Hepatocyte (in vitro differentiated cells): ENCODE measurements at regions not wholly inside any gene's neighbourhood (a gene's known extent, or its start where the extent isn't known, plus 50 kb on each side); places are given as distances from the start of the nearest gene placed in this dataset.

Experiments used
- DNase-seq: peaks from one replicate; pipeline ENCODE4 v3.0.0-alpha.2; 2016; ENCODE audit warnings: low spot score
- H2AFZ ChIP-seq: fragments of 200-600 bp; sonication (generic); 2 replicates; pipeline ENCODE4 v1.6.0; 2016; ENCODE audit warnings: antibody characterized with exemption, mild to moderate bottlenecking
- H3K27ac ChIP-seq: fragments of 200-600 bp; sonication (generic); 2 replicates; pipeline ENCODE4 v1.5.1; 2016; ENCODE audit warnings: mild to moderate bottlenecking
- H3K27me3 ChIP-seq: fragments of 200-600 bp; sonication (generic); 2 replicates; pipeline ENCODE4 v1.6.1; 2016
- H3K36me3 ChIP-seq: fragments of 200-600 bp; sonication (generic); replicated peaks from 2 replicates; pipeline ENCODE4 v1.5.1; 2016; ENCODE audit warnings: low read depth; ENCODE audit not compliant: insufficient read depth
- H3K4me1 ChIP-seq: fragments of 200-600 bp; sonication (generic); 2 replicates; pipeline ENCODE4 v1.5.1; 2016; ENCODE audit warnings: mild to moderate bottlenecking, moderate library complexity; ENCODE audit not compliant: insufficient read depth
- H3K4me2 ChIP-seq: fragments of 200-600 bp; sonication (generic); 2 replicates; pipeline ENCODE4 v1.6.0; 2016
- H3K4me3 ChIP-seq: fragments of 200-600 bp; sonication (generic); 2 replicates; pipeline ENCODE4 v1.5.1; 2016; ENCODE audit warnings: mild to moderate bottlenecking
- H3K79me2 ChIP-seq: fragments of 200-600 bp; sonication (generic); 2 replicates; pipeline ENCODE4 v1.6.0; 2017; ENCODE audit warnings: mild to moderate bottlenecking
- H3K9me2 ChIP-seq: fragments of 200-600 bp; sonication (generic); replicated peaks from 2 replicates; pipeline ENCODE4 v1.6.0; 2017; ENCODE audit warnings: mild to moderate bottlenecking; ENCODE audit not compliant: insufficient read depth
- H3K9me3 ChIP-seq: fragments of 200-600 bp; sonication (generic); 2 replicates; pipeline ENCODE4 v1.5.1; 2016; ENCODE audit warnings: low read depth, mild to moderate bottlenecking
- H4K20me1 ChIP-seq: fragments of 200-600 bp; sonication (generic); 2 replicates; pipeline ENCODE4 v1.6.0; 2016; ENCODE audit warnings: mild to moderate bottlenecking; ENCODE audit not compliant: insufficient read depth, poor library complexity, severe bottlenecking
- EZH2 ChIP-seq: fragments of 200-600 bp; sonication (generic); IDR thresholded peaks from 2 replicates; pipeline ENCODE4 v1.6.1; 2016; ENCODE audit warnings: antibody characterized with exemption, mild to moderate bottlenecking, borderline replicate concordance
- EZH2phosphoT487 ChIP-seq: fragments of 200-600 bp; sonication (generic); IDR thresholded peaks from one replicate; pipeline ENCODE4 v1.6.1; 2018; ENCODE audit warnings: antibody characterized with exemption, mild to moderate bottlenecking, low read depth, moderate library complexity; ENCODE audit not compliant: unreplicated experiment, severe bottlenecking
- WGBS: methylation state at CpG from one replicate; pipeline ENCODE4 v1.1.6; 2016; ENCODE audit warnings: low lambda C conversion rate; ENCODE audit errors: missing lambda C conversion rate; 5-methylcytosine and 5-hydroxymethylcytosine counted together
- TF ChIP-seq, protein P1 (sequence below): fragments of 200-600 bp; sonication (generic); IDR thresholded peaks from 2 replicates; pipeline ENCODE4 v1.5.1; 2016; ENCODE audit warnings: antibody characterized with exemption, mild to moderate bottlenecking; ENCODE audit not compliant: poor library complexity

DNA sequence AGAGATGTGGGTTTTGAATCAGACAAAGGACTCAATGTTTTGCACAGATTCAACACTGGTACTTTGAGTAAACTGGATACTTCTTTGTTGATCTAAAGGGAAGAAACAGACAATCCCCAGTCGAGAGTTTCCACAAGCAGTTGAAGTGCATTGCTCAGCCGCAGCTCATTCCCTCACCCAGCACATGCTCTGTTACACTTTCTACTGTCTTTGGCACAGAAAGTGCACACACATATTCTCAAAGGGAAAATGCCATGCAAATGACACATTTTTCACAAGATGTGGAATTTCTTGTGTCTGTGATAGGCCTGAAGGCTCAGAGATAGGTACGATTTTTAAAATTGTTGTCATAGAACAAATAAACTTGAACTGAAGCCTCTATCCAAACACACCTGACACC lies 258.9 kb upstream of the TRIB2 start:
- Histone ChIP-seq H3K27me3 (no peaks in the 10 kb centered on the region), H3K4me3 (no peak overlapping the region), H3K4me1 (no peaks in the 10 kb centered on the region), H3K27ac (no peak overlapping the region), H3K79me2 (no peaks in the 10 kb centered on the region), H2AFZ (no peak overlapping the region), H4K20me1 (no peaks in the 10 kb centered on the region), H3K4me2 (no peak overlapping the region), H3K36me3 (no peaks in the 10 kb centered on the region), H3K9me3 (no peaks in the 10 kb centered on the region), H3K9me2 (no peaks in the 10 kb centered on the region)
- 76% methylated on average over 3 of the region's 3 CpGs for WGBS
- DNase-seq: no peak
- no peak for TF ChIP-seq EZH2phosphoT487
- TF ChIP-seq, protein P1, sequence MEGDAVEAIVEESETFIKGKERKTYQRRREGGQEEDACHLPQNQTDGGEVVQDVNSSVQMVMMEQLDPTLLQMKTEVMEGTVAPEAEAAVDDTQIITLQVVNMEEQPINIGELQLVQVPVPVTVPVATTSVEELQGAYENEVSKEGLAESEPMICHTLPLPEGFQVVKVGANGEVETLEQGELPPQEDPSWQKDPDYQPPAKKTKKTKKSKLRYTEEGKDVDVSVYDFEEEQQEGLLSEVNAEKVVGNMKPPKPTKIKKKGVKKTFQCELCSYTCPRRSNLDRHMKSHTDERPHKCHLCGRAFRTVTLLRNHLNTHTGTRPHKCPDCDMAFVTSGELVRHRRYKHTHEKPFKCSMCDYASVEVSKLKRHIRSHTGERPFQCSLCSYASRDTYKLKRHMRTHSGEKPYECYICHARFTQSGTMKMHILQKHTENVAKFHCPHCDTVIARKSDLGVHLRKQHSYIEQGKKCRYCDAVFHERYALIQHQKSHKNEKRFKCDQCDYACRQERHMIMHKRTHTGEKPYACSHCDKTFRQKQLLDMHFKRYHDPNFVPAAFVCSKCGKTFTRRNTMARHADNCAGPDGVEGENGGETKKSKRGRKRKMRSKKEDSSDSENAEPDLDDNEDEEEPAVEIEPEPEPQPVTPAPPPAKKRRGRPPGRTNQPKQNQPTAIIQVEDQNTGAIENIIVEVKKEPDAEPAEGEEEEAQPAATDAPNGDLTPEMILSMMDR: no peak
- no peak for TF ChIP-seq EZH2

DNA sequence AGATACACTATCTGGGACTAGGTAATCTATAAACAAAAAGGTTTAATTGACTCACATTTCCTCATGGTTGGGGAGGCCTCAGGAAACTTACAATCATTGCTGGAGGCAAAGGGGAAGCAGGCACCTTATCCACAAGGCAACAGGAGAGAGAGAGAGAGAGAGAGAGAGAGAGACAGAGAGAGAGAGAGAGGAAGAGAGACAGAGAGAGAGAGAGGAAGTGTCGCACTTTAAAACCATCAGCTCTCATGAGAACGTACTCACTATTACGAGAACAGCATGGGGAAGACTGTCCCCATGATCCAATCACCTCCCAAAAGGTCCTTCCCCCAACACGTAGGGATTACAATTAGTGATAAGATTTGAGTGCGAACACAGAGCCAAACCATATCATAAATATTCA lies 253.5 kb upstream of the TRIB2 start:
- WGBS: 62% methylated on average over 5 of the region's 5 CpGs
- Histone ChIP-seq H3K9me2 (no peaks in the 10 kb centered on the region), H3K9me3 (no peaks in the 10 kb centered on the region), H3K27me3 (no peaks in the 10 kb centered on the region), H3K27ac (no peak overlapping the region), H3K79me2 (no peaks in the 10 kb centered on the region), H4K20me1 (no peaks in the 10 kb centered on the region), H3K36me3 (no peaks in the 10 kb centered on the region), H2AFZ (no peak overlapping the region), H3K4me3 (no peak overlapping the region), H3K4me1 (peaks cover 3% of the 10 kb centered on the region), H3K4me2 (no peak overlapping the region)
- TF ChIP-seq, protein P1: no peak
- no peak for TF ChIP-seq EZH2
- no peak for TF ChIP-seq EZH2phosphoT487
- DNase-seq: no peak

DNA sequence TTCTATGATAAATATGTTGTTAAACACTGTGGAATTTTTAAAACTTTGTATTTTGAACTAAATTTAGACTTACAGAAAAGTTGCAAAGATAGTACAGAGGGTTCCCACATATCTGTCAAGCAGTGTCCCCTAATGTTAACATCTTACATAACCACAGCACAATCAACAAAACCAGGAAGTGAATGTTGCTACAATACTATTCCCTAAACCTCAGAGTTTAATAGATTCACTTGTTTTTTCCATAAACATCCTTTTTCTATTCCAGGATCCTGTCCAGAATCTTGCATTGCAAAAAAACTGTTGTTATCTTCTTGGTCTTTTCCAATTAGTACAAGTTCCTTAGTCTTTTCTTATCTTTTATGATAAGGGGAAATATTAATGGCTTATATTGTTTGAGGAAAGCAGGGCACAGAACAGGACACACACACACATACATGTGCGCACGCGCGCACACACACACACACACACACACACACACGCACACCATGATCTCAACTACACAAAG lies 251.1 kb upstream of the TRIB2 start:
- Histone ChIP-seq H3K4me2 (no peak overlapping the region), H2AFZ (no peak overlapping the region), H3K9me3 (no peaks in the 10 kb centered on the region), H3K27me3 (no peaks in the 10 kb centered on the region), H3K36me3 (no peaks in the 10 kb centered on the region), H3K4me1 (peaks cover 11% of the 10 kb centered on the region), H4K20me1 (no peaks in the 10 kb centered on the region), H3K4me3 (no peak overlapping the region), H3K9me2 (no peaks in the 10 kb centered on the region), H3K79me2 (no peaks in the 10 kb centered on the region), H3K27ac (no peak overlapping the region)
- DNase-seq: no peak
- TF ChIP-seq EZH2 (no peak), EZH2phosphoT487 (no peak)
- TF ChIP-seq, protein P1: no peak
- 93% methylated on average over 5 of the region's 5 CpGs for WGBS

DNA sequence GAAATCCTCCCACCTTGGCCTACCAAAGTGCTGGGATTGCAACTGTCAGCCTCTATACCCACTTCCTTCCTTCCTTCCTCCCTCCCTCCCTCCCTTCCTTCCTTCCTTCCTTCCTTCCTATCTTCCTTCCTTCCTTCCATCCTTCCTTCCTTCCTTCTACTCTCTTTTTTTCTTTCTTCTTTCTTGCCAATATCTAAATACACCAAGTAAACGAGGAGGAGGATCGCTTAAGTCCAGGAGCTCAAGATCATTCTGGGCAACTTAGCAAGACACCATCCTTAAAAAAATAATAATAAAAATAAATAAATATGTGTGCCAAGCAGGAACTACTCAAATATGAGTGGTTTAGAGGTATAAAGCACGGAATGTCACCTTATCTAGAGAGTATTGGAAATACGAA lies 249.4 kb upstream of the TRIB2 start:
- no peak for DNase-seq
- Histone ChIP-seq H3K79me2 (no peaks in the 10 kb centered on the region), H2AFZ (no peak overlapping the region), H3K27me3 (no peaks in the 10 kb centered on the region), H3K4me1 (peaks cover 11% of the 10 kb centered on the region), H3K27ac (no peak overlapping the region), H3K9me3 (no peaks in the 10 kb centered on the region), H3K9me2 (no peaks in the 10 kb centered on the region), H4K20me1 (no peaks in the 10 kb centered on the region), H3K36me3 (no peaks in the 10 kb centered on the region), H3K4me2 (no peak overlapping the region), H3K4me3 (no peak overlapping the region)
- TF ChIP-seq EZH2phosphoT487: no peak
- no peak for TF ChIP-seq EZH2
- TF ChIP-seq, protein P1: no peak
- WGBS: 98% methylated on average over 4 of the region's 4 CpGs
